ENCODE measurements at regions not wholly inside any gene's neighbourhood (a gene's known extent, or its start where the extent isn't known, plus 50 kb on each side); places are given as distances from the start of the nearest gene placed in this dataset.
"Not testable (repeated sequence)": the region's sequence is repeated elsewhere in the genome, so short reads cannot be mapped to it uniquely, and the experiment has no call there.

DNA sequence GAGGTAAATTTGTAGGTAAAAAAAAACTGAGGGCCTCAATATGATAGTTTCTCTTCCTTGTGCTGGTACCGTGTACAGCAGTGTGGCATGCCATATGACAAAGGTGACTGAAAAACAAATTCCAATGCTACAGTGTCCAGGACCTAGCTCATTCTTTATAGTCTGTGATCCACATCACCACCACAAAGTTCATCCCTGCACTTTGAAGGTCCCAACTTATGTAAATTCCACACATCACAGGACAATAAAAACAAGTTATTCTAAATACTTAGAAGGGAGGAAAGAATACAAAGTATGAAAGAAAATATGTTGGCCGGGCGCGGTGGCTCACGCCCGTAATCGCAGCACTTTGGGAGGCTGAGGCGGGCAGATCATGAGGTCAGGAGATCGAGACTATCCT, 314.6 kb upstream of the SGCG start:
- intact Hi-C loops (cut with micrococcal nuclease): no loop called here

- intact Hi-C loops (cut with micrococcal nuclease): no loop called here
Measured at GRCh38 chr13:22871231-22871630, 309.5 kb upstream of the SGCG start.

GRCh38 chr13:22874839-22875238, 305.9 kb upstream of the SGCG start:
- intact Hi-C loops (cut with micrococcal nuclease): no loop called here

GRCh38 chr13:22877421-22877820, 303.4 kb upstream of the SGCG start:
- intact Hi-C loops (cut with micrococcal nuclease): no loop called here

GRCh38 chr13:22880741-22881720, 299.7 kb upstream of the SGCG start:
- intact Hi-C loops (cut with micrococcal nuclease): no loop called here

- intact Hi-C loops (cut with micrococcal nuclease): not testable (repeated sequence)
Measured at GRCh38 chr13:22881721-22882608, 298.8 kb upstream of the SGCG start.

DNA sequence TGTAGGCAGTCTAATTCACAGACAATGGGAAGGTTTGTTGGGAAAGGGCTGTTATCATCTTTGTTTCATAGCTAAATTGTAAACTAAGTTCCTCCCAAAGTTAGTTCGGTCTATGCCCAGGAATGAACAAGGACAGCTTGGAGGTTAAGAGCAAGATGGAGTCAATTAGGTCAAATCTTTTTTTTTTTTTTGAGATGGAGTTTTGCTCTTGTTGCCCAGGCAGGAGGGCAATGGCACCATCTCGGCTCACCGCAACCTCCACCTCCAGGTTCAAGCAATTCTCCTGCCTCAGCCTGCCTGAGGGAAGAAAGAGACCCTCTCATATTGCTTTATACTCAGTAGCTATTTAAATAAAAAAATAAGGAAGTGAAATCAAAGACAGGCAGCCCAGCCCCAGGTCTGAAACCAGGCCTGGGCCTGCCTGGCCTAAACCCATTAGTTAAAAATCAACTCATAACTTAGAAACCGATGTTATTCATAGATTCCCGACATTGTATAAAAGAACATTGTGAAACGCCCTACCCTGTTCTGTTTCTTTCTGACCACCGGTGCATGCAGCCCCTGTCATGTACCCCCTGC, 297.4 kb upstream of the SGCG start:
- intact Hi-C loops (cut with micrococcal nuclease): no loop called here

DNA sequence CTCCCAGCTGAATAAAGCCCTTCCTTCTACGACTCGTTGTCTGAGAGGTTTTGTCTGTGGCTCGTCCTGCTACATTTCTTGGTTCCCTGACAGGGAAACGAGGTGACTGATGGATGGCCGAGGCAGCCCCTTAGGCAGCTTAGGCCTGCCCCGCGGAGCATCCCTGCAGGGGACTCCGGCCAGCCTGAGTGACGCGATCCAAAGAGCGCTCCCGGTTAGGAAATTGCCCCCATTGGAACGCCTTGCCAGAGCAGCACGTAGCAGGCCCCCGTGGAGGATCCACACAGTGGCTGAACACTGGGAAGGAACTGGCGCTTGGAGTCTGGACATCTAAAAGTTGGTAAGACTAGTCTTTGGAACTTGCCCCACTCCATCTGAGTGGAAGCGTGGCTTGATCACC, 296.8 kb upstream of the SGCG start:
- intact Hi-C loops (cut with micrococcal nuclease): no loop called here

GRCh38 chr13:22886061-22886460, 294.7 kb upstream of the SGCG start:
- intact Hi-C loops (cut with micrococcal nuclease): not testable (repeated sequence)

DNA sequence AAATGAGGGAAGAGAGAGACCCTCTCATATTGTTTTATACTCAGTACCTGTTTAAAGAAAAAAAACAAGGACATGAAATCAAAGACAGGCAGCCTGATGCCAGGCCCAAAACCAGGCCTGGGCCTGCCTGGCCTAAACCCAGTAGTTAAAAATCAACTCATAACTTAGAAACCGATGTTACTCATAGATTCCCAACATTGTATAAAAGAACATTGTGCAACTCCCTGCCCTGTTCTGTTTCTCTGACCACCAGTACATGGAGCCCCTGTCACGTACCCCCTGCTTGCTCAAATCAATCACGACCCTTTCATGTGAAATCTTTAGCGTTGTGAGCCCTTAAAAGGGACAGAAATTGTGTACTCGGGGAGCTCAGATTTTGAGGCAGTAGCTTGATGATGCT, 291.4 kb upstream of the SGCG start:
- intact Hi-C loops (cut with micrococcal nuclease): not testable (repeated sequence)

DNA sequence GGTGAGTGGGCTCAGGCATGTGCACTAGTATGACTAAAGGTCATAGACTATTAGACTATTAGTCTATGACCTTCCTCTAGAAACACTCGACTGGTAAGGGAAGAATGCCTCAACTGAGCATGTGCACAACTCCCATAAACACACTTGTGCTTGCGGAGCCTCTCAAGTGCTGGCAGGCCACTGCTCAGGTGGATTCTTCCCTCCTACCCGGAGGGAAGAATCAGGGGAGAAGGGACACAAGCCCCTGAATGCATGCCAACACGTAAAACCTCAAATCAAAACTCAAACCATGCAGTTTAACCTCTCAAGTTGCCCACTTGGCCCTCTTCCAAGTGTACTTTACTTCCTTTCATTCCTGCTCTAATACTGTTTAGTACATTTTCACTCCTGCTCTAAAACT, 287.6 kb upstream of the SGCG start:
- intact Hi-C loops (cut with micrococcal nuclease): no loop called here

- intact Hi-C loops (cut with micrococcal nuclease): no loop called here
Measured at GRCh38 chr13:22893777-22894176, 287.0 kb upstream of the SGCG start.

- intact Hi-C loops (cut with micrococcal nuclease): no loop called here
Measured at GRCh38 chr13:22897571-22898314, 283.0 kb upstream of the SGCG start.

GRCh38 chr13:22900416-22900951, 280.3 kb upstream of the SGCG start:
- intact Hi-C loops (cut with micrococcal nuclease): not testable (repeated sequence)

DNA sequence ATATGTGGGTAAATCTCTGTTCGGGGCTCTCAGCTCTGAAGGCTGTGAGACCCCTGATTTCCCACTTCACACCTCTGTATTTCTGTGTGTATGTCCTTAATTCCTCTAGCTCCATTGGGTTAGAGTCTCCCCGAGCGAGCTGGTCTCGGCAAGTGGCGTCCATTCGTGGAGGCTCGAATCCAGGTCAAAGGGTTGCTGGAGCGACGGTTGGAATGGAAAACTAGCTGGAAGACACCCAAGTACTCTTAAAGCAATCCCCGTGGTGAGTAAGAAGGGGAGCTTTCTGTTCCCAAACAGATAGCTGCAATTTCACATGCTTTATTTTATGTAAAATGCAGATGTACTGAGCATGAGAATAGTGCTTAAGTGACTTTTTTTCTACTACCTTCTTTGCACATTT, 277.5 kb upstream of the SGCG start:
- intact Hi-C loops (cut with micrococcal nuclease): no loop called here

- intact Hi-C loops (cut with micrococcal nuclease): no loop called here
Measured at GRCh38 chr13:22903925-22904324, 276.9 kb upstream of the SGCG start.

DNA sequence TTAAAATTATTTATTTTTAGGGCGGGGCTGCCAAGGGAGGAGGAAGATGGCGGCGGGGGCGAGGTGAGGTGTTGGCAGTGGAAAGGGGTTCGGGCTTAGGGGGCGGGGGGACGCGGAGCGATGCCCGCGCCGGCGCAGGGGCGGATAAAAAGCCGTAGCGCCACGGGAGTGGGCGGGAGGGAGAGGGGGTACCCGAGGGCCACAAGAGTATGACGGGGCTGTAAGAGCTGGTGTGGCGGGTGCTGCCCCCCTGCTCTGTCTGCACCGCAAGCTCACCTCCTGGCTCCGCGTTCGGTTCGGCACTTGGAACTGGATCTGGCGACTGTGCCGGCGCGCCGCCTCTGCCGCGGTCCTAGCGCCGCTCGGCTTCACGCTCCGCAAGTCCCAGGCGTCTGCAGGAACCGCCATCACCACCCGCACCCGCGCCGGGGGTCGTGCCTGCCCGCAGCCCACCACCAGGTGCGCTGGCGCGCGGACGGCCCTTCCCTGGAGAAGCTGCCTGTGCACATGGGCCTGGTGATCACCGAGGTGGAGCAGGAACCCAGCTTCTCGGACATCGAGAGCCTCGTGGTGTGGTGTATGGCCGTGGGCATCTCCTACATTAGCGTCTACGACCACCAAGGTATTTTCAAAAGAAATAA, 265.2 kb upstream of the SGCG start:
- intact Hi-C loops (cut with micrococcal nuclease): no loop called here

DNA sequence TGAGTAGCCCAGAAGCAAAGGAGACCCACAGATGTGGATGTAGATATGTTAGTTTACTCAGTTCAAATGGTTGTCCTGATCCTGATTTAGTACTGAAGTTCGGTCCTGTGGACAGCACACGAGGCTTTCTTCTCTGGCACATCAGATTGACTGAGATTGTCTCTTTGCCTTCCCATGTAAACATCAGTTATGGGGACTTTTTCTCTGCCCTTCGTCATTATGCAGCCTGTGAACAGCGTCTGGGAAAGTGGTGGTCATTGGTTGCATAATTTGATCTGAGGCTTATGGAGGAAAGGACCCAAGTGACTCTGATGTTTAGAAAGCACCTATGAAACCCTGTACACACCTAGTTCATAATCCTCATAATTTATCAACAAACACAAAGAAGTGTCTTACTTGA, 264.5 kb upstream of the SGCG start:
- intact Hi-C loops (cut with micrococcal nuclease): not testable (repeated sequence)

- intact Hi-C loops (cut with micrococcal nuclease): no loop called here
Measured at GRCh38 chr13:22925881-22926747, 254.7 kb upstream of the SGCG start.
